Keratinocyte (primary cell): ENCODE measurements at regions not wholly inside any gene's neighbourhood (a gene's known extent, or its start where the extent isn't known, plus 50 kb on each side); places are given as distances from the start of the nearest gene placed in this dataset.

Experiments used
- DNase-seq: peaks from one replicate; pipeline ENCODE4 v3.0.0-alpha.2; 2011; ENCODE audit warnings: low read depth, missing footprints, low spot score
- FAIRE-seq: peaks from 2 replicates; lab custom pipeline; 2011; peaks lifted over from hg19 to GRCh38; lab: Jason Lieb, UNC
- H2AFZ ChIP-seq: 2 replicates; pipeline ENCODE4 v1.6.0; 2012; ENCODE audit warnings: low read length, control low read depth, inconsistent platforms; ENCODE audit not compliant: control insufficient read depth
- H3K27ac ChIP-seq: 2 replicates; pipeline ENCODE4 v1.5.1; 2011; ENCODE audit warnings: low read length; ENCODE audit not compliant: control insufficient read depth, insufficient read depth
- H3K27me3 ChIP-seq: 3 replicates; pipeline ENCODE4 v1.6.0; 2011; ENCODE audit warnings: low read length; ENCODE audit not compliant: control insufficient read depth, insufficient read depth; ENCODE audit errors: extremely low read depth
- H3K36me3 ChIP-seq, 2 experiments: 2 replicates in 1 of 2; 3 replicates in 1 of 2; pipeline ENCODE4 v1.5.1; 2011; ENCODE audit warnings: low read length in 2 of 2, mild to moderate bottlenecking in 1 of 2; ENCODE audit not compliant: control insufficient read depth in 2 of 2, insufficient read depth in 2 of 2; ENCODE audit errors: extremely low read depth in 1 of 2
- H3K4me1 ChIP-seq: 3 replicates; pipeline ENCODE4 v1.5.1; 2011; ENCODE audit warnings: low read length; ENCODE audit not compliant: control insufficient read depth, insufficient read depth; ENCODE audit errors: extremely low read depth
- H3K4me2 ChIP-seq: 3 replicates; pipeline ENCODE4 v1.6.0; 2011; ENCODE audit warnings: low read depth, low read length; ENCODE audit not compliant: control insufficient read depth, insufficient read depth; ENCODE audit errors: extremely low read depth
- H3K4me3 ChIP-seq, 3 experiments: fragments of 200-600 bp in 1 of 3; sonication (generic) in 1 of 3; 2 replicates in 2 of 3; 3 replicates in 1 of 3; pipeline ENCODE4 v1.5.1; 2011 to 2016; ENCODE audit warnings: low read length in 3 of 3, mild to moderate bottlenecking in 3 of 3, control low read depth in 2 of 3, inconsistent platforms in 1 of 3, low read depth in 1 of 3, mixed read lengths in 1 of 3, mixed run types in 1 of 3, moderate library complexity in 1 of 3; ENCODE audit not compliant: control insufficient read depth in 2 of 3, insufficient read depth in 2 of 3; ENCODE audit errors: extremely low read depth in 1 of 3
- H3K79me2 ChIP-seq: 2 replicates; pipeline ENCODE4 v1.6.0; 2012; ENCODE audit warnings: low read length; ENCODE audit not compliant: control insufficient read depth, insufficient read depth
- H3K9ac ChIP-seq: 3 replicates; pipeline ENCODE4 v1.6.0; 2011; ENCODE audit warnings: low read length; ENCODE audit not compliant: control insufficient read depth, insufficient read depth; ENCODE audit errors: extremely low read depth
- H3K9me1 ChIP-seq: 3 replicates; pipeline ENCODE4 v1.6.0; 2011; ENCODE audit warnings: low read length; ENCODE audit not compliant: control insufficient read depth, insufficient read depth; ENCODE audit errors: extremely low read depth
- H3K9me3 ChIP-seq: 2 replicates; pipeline ENCODE4 v1.5.1; 2012; ENCODE audit warnings: low read depth, low read length; ENCODE audit not compliant: control insufficient read depth
- H4K20me1 ChIP-seq: 3 replicates; pipeline ENCODE4 v1.6.0; 2011; ENCODE audit warnings: low read length; ENCODE audit not compliant: control insufficient read depth, insufficient read depth; ENCODE audit errors: extremely low read depth
- CTCF ChIP-seq, 3 experiments: IDR thresholded peaks in 1 of 3; conservative IDR thresholded peaks in 1 of 3; optimal IDR thresholded peaks in 1 of 3; 2 replicates in 2 of 3; 3 replicates in 1 of 3; pipeline versions ENCODE3 to v1.5.1; 2011; ENCODE audit warnings: low read length in 3 of 3, mild to moderate bottlenecking in 3 of 3, moderate library complexity in 2 of 3, control low read depth in 1 of 3, inconsistent platforms in 1 of 3; ENCODE audit not compliant: insufficient read depth in 2 of 3; ENCODE audit errors: extremely low read depth in 1 of 3
- EZH2 ChIP-seq: IDR thresholded peaks from one replicate; pipeline ENCODE4 v1.6.1; 2012; ENCODE audit warnings: inconsistent platforms, mild to moderate bottlenecking, low read length, moderate library complexity
- dilution Hi-C: fragments of 300-500 bp; cut with MboI; formaldehyde crosslinking; loops from one replicate; pipeline ENCODE4 v1.7.0; 2020; ENCODE audit warnings: low sequenced_read_pairs; ENCODE audit not compliant: extremely low pct_ligation_motif_present

- Histone ChIP-seq H3K4me2 (no peak overlapping the region), H4K20me1 (no peaks in the 10 kb centered on the region), H2AFZ (no peak overlapping the region), H3K4me3 (no peak overlapping the region), H3K9me1 (no peaks in the 10 kb centered on the region), H3K4me1 (peaks cover 2% of the 10 kb centered on the region), H3K36me3 (no peaks in the 10 kb centered on the region), H3K9ac (no peak overlapping the region), H3K79me2 (no peaks in the 10 kb centered on the region), H3K27me3 (no peaks in the 10 kb centered on the region), H3K27ac (no peak overlapping the region), H3K9me3 (no peaks in the 10 kb centered on the region)
- DNase-seq (no peak), FAIRE-seq (no peak)
- no peak for TF ChIP-seq CTCF (optimal IDR thresholded peaks at IDR 0.05 in 1 of 3, IDR thresholded peaks at IDR 0.05 in 1 of 3, conservative IDR thresholded peaks at IDR 0.05 in 1 of 3; ENCODE audit: extremely low read depth in 1 of 3, insufficient read depth in 2 of 3, low read length in 3 of 3)
- no peak for TF ChIP-seq EZH2
- dilution Hi-C loops = no loop called here
Observed at GRCh38 chr18:2049986-2050385, 521.3 kb downstream of the METTL4 start.

- TF ChIP-seq CTCF (optimal IDR thresholded peaks at IDR 0.05 in 1 of 3, IDR thresholded peaks at IDR 0.05 in 1 of 3, conservative IDR thresholded peaks at IDR 0.05 in 1 of 3; ENCODE audit: extremely low read depth in 1 of 3, insufficient read depth in 2 of 3, low read length in 3 of 3) (no peak), EZH2 (no peak)
- Histone ChIP-seq H3K4me3 (no peak overlapping the region), H3K36me3 (no peaks in the 10 kb centered on the region), H3K27me3 (no peaks in the 10 kb centered on the region), H4K20me1 (no peaks in the 10 kb centered on the region), H2AFZ (peak overlapping the region; percentile 62), H3K79me2 (no peaks in the 10 kb centered on the region), H3K4me2 (peak overlapping the region; percentile 38), H3K9me1 (no peaks in the 10 kb centered on the region), H3K4me1 (peaks cover 2% of the 10 kb centered on the region), H3K27ac (no peak overlapping the region), H3K9ac (no peak overlapping the region), H3K9me3 (no peaks in the 10 kb centered on the region)
- DNase-seq = peak; percentile 1
- dilution Hi-C loops = no loop called here
- FAIRE-seq = peak; percentile 67
Observed at GRCh38 chr18:2050702-2051201, 520.6 kb downstream of the METTL4 start.
